ENCODE measurements at regions not wholly inside any gene's neighbourhood (a gene's known extent, or its start where the extent isn't known, plus 50 kb on each side); places are given as distances from the start of the nearest gene placed in this dataset.

GRCh38 chr18:42561521-42561920 is 554.0 kb downstream of the RIT2 start:
- DNase-seq = no peak

GRCh38 chr18:42563995-42564394 is 551.5 kb downstream of the RIT2 start:
- no peak for DNase-seq

- DNase-seq = no peak
These were observed 550.7 kb downstream of the RIT2 start for GRCh38 chr18:42564761-42565160.

GRCh38 chr18:42568773-42569172 is 546.7 kb downstream of the RIT2 start:
- no peak for DNase-seq

GRCh38 chr18:42574871-42575270 is 540.6 kb downstream of the RIT2 start:
- DNase-seq = no peak

GRCh38 chr18:42576124-42576523 is 539.4 kb downstream of the RIT2 start:
- DNase-seq = no peak

- no peak for DNase-seq
These were observed 536.7 kb downstream of the RIT2 start for GRCh38 chr18:42578792-42579191.

GRCh38 chr18:42582266-42582665 is 533.2 kb downstream of the RIT2 start:
- DNase-seq = no peak

- DNase-seq = no peak
These were observed 532.2 kb downstream of the RIT2 start for GRCh38 chr18:42583283-42583731.

- no peak for DNase-seq
These were observed 528.9 kb downstream of the RIT2 start for GRCh38 chr18:42586601-42587000.

GRCh38 chr18:42588786-42589185 is 526.7 kb downstream of the RIT2 start:
- no peak for DNase-seq

- DNase-seq = no peak
These were observed 510.7 kb downstream of the RIT2 start for GRCh38 chr18:42604820-42605219.

- no peak for DNase-seq
These were observed 508.5 kb downstream of the RIT2 start for GRCh38 chr18:42606886-42607495.

- no peak for DNase-seq
These were observed 504.4 kb downstream of the RIT2 start for GRCh38 chr18:42611134-42611533.

- no peak for DNase-seq
These were observed 500.7 kb downstream of the RIT2 start for GRCh38 chr18:42614619-42615293.

GRCh38 chr18:42617221-42617620 is 498.3 kb downstream of the RIT2 start:
- no peak for DNase-seq

- no peak for DNase-seq
These were observed 495.7 kb downstream of the RIT2 start for GRCh38 chr18:42619771-42620170.

- DNase-seq = no peak
These were observed 494.8 kb downstream of the RIT2 start for GRCh38 chr18:42620657-42621056.

- no peak for DNase-seq
These were observed 491.6 kb downstream of the RIT2 start for GRCh38 chr18:42623935-42624334.

GRCh38 chr18:42632801-42633200 is 482.7 kb downstream of the RIT2 start:
- no peak for DNase-seq

GRCh38 chr18:42635378-42636048 is 480.0 kb downstream of the RIT2 start:
- no peak for DNase-seq

- DNase-seq = no peak
These were observed 479.2 kb downstream of the RIT2 start for GRCh38 chr18:42636309-42636708.

GRCh38 chr18:42640160-42640559 is 475.3 kb downstream of the RIT2 start:
- DNase-seq = no peak

GRCh38 chr18:42641996-42642395 is 473.5 kb downstream of the RIT2 start:
- DNase-seq = no peak
